ENCODE measurements at regions not wholly inside any gene's neighbourhood (a gene's known extent, or its start where the extent isn't known, plus 50 kb on each side); places are given as distances from the start of the nearest gene placed in this dataset.

DNA sequence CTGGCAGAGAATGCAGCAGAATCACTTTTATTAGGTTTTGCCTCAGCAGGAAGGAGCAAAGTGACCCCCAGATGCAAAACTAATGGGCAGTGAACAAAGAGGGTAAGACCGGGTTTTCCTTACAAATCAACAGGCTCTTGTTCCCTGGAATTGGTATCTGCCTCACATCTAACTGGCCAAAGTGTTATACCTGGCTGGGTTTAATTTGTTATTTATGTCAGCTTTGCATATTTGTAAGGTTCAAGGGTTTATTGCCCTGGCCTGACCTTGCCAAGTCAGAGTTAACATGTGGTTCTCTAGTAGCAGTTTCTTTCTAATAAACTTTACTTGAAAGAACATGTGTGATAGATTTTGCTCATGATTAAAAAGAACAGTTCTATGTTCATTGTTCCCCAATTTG is 431.7 kb upstream of the NR2F2 start:
- FAIRE-seq (no peak), DNase-seq (ENCODE audit: insufficient read length, low spot score) (no peak)

DNA sequence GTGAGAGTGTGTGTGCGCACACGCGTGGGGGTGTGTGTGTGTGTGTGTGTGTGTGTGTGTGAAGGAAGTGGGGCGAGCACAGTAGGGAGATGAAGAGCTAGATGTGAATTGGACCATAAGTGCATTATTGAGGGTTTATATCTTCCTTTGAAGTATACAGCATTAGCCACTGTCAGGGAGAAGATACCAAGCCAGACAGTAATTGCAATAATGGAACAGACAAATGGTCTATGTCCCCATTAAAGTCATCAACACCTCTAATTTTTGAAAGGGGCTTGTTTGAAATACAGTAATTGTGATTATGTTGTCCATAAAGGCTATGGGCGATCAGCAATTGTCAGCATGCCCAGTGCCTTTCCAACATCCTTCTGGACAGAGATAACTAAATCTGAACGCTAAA is 429.2 kb upstream of the NR2F2 start:
- DNase-seq (ENCODE audit: insufficient read length, low spot score): no peak
- no peak for FAIRE-seq

DNA sequence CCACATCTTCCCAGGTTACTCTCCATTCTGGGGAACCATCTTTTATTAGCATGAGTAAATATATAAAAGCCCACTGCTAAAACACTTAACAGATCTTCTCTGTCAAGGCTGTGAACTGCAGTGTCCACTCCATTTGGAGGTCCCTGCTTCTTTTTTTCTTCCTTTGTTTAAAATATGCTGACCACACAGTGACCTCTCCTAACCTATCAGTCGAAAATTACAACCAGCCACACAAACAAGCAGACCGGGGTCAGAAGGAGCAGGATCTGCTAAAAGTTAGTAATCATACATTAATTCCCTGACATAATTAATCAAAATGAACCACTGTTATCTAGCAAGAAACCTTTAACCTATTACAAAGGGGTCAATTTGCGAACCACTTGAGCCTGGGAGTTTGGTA is 427.9 kb upstream of the NR2F2 start:
- FAIRE-seq (no peak), DNase-seq (ENCODE audit: insufficient read length, low spot score) (no peak)

DNA sequence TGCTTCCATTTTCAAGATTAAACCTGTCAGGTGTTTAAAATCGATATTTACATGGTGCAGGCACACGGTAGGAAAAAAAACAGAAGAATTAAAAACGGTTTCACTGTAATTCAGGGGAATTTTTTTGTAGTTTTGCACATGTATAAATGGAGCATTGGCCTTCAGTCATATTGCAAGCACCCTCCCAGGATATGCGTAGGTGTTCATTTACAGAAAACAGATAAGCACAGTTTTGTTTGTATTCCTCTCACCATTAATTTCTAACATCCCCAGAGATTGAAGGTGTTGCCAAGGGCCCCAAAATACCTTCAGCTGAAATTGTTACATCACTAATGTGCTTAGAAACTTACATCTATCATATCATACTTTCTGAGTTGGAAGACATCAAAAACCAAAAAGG is 427.1 kb upstream of the NR2F2 start:
- no peak for DNase-seq (ENCODE audit: insufficient read length, low spot score)
- no peak for FAIRE-seq

DNA sequence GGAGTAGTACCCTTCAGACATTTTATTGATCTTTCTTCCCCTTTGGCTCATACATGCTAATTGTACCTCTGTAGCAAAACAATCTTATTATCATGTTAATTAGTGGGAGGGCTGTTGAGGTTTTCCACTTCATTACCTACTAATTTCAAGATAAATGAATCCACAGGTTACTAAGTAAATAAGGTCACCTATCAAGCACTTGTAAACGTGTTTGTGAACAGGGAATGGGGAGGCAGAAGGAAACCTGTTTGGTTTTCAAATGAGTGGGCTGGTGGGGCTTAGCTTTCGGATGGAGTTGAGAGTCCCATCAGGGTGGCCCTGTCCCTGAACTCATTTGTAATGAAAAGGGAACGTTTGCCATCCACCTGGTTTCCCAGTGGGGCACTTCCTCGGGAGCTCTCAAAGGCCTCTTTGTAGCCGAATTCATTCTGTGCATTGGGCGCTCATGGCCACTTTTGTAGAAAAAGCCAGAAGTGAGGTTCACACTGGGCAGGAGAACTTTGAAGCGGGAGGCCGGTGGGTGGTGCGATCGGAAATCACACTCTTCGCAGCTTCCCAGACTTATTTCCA is 419.8 kb upstream of the NR2F2 start:
- no peak for FAIRE-seq
- no peak for DNase-seq (ENCODE audit: insufficient read length, low spot score)

DNA sequence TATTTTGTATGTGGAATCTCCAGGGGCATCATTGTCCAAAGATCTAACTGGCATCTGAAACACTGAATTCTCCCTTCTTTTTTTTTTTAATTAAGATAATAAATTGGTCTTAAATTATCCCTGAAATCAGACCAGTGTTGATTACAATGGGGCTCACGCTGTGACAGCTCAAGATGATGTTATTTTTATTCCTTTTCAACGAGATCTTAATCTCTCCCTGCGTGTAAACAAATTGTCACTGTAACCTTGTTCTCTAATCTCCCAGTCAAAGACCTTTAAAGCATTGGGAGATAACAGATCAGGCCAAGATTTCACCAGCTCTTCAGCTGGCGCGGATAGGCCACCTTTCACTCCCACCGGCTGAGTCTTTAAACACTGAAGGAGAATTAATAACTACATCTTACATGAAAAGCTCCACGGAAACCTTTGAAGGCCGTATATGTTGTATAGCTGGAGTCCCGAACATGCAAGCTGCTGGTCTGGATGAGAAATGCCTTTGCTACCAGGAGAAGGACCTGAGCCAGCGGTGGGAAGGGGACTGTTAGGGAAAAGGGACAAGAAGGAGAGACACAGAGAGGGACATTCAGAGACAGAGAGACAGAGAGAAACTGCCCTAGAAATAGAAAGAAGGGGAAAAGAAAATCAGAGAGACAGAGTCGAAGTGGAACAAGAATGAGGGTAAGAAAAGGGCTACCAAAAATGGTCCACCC is 418.8 kb upstream of the NR2F2 start:
- no peak for DNase-seq (ENCODE audit: insufficient read length, low spot score)
- FAIRE-seq: no peak

DNA sequence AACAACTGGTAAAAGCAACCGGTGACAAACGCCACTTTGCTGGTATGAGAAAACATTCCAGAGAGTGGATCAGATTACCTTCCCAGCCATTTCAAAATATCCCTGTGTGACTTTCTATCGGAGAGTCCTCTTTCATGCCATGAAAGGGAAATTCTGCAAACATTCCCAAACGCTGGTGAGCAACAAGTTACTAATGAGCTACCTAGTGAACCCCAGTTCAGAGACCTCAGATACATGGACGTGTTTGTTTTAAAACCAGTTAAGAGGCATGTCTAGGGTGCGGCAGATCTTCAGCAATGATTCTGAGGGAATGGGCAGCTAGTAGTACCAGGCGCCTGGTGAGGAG is 418.2 kb upstream of the NR2F2 start:
- DNase-seq (ENCODE audit: insufficient read length, low spot score) (no peak), FAIRE-seq (no peak)

DNA sequence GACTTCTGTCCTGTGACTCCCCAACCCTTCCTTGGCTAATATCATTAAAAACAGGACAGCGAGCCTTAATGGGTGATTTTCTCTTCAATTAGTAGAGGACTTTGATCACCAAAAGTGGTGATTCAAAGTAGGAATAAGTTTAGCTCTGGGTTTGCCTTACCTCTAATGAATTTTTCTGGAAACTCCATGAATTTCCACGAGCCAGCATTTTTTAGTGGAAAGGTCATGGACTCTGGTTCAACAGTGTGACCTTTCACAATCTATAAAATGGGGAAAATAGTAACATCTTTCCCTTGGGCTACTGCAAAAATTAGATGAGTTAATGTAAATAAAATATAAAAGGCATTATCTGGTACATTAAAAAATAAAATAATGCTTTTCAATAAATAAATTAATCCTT is 417.8 kb upstream of the NR2F2 start:
- DNase-seq (ENCODE audit: insufficient read length, low spot score) (no peak), FAIRE-seq (no peak)

DNA sequence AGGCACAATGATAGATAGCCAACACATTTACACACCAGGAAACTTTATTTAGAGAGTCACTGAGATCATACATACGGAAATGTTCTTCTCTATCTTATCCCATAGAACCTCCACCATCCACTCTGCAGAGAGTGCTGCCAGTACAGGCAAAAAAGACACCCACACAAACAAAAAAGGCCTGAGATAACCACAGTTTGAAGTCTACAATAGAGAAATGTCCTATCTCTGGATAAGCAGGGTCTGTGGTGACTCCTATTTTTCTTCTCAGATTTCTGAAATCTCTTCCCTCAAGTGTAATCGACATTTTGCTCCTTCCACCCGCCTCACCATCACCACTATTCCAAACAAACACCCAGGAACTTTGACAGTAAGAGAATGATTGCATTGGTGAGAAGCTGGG is 413.9 kb upstream of the NR2F2 start:
- DNase-seq (ENCODE audit: insufficient read length, low spot score) (no peak), FAIRE-seq (no peak)

DNA sequence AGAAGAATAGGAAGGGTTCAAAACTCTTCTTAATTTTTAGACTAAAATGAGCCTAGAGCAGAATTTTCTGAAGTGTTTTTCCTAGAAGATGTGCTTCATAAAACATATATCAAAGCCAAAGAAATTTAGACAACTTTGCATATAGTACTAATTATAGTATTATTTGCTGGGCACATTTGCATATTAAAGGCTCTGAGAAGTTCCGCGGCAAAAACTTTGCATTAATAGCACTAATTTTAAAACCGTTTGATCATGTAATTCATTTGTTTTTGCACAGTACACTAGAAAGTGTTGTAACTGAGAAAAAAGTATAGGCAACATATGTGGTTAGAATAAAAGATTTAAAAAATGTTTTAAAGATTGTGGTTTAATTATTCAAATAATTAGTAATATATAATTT is 412.0 kb upstream of the NR2F2 start:
- DNase-seq (ENCODE audit: insufficient read length, low spot score) (no peak), FAIRE-seq (no peak)

DNA sequence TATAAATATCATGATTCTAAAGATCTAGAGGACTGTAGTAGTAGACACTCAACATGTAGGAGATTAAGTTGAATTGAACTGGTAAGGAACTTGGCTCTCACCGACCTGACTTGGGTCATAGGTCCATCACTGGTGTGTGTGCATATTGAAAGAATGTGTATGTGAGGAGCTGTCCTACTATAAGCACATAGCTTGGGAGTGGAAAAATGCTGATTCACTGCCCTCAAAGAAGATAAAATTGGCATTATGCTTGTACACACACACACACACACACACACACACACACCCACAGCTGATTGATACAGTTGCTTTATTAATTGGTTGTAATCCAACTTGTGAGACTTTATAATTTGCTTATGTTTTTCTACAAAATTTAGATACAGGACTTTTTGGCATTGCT is 411.0 kb upstream of the NR2F2 start:
- no peak for FAIRE-seq
- DNase-seq (ENCODE audit: insufficient read length, low spot score): no peak

DNA sequence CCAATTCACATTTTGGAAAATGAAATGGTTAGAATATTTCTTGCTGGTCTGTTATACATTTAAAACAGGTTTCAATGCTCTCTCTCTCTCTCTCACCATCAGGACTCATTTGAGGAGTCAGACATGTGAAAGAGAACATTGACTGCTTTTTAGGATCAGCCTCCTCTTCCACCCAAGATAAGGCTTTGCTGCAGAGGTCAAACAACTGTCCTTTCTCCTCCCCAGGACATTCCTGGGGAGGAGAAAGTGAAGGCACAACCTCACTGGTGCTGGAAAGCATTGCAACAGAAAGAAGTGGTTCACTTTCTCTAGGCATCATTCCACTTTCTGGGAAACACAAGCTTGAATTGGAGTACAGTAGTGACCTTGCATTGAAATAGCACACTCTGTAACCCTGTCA is 409.1 kb upstream of the NR2F2 start:
- DNase-seq (ENCODE audit: insufficient read length, low spot score) (no peak), FAIRE-seq (no peak)

DNA sequence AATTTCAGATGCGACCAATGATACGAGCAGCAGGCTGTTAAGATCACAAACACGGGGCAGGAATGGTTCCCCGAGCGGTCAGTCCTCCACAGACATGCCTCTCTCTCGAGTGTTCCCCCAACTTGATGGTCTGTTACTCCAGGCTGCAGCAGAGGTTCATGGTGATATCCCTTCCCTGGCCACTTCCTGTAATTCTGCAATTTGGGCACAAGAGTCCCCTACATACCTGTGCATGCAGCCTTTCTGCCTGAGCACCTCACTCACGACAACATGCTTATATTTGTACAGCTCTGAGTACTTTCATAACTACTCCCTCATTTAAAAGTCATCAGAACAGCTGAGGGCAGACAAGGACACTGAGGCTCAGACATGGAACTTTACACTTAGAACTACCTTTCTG is 408.1 kb upstream of the NR2F2 start:
- DNase-seq (ENCODE audit: insufficient read length, low spot score): no peak
- FAIRE-seq: no peak

DNA sequence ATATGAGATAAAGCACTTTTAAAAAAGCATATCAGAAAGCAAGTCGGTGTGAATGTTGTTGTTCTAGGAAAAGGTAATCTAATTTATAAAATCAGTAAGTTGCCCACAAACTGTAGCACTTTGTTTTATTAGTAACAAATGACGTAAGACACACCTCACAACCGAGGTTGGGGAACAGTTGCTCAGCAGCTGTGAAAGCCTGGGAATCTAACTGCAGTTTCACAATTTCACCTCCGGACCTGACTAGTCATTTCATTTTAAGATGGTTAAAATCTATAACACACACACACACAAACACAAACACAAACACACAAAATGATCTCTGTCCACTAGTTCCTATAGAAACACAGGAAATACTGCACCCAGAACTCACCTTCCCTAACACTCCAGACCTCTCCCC is 406.7 kb upstream of the NR2F2 start:
- no peak for DNase-seq (ENCODE audit: insufficient read length, low spot score)
- no peak for FAIRE-seq

DNA sequence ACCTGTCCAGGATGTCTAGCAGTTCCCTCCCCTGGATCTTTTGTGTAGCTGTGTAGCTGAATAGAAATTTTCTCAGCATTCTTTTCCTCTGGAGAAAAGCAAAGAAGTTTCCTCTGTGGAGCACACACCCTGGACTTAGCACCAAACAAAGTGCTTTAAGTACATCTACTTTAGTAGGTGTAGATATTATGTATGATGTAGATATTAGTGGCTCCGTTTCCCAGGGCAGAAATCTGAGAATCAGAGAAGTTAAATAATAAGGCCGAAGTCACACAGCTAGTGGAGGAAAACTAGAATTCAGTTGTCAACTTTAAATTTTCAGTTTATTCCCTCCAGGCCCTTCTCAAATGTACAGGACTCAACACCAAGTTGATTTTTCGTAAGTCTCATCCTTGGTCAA is 401.7 kb upstream of the NR2F2 start:
- DNase-seq (ENCODE audit: insufficient read length, low spot score): no peak

DNA sequence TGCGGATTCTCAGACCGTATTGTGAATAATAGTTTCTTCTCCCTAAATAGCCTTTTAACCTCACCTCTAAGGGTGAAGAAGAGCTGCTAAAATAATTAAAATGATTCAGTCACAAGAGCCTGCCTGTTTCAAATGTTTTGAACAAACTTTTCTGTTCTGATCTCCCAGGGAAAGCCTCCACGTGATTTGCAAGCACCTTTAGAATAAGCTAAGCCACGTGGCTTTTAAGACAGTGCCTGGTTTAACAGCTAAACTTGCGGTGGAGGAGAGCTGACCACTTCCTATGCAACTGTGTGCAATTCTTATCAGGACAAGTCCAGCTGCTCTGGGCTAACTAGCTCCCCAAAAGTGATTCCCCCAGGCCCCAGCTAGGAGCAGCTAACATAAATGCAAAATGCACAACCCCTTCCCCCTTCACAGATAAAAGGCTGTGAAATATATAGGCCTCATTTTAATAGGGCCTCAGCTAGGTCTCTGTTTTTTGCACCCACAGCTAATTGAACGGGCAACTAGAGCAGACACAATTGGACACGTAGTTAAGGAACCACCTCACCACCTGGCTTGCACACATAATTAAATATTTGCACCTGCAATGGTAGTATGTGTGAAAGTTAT is 401.2 kb upstream of the NR2F2 start:
- DNase-seq (ENCODE audit: insufficient read length, low spot score) (peak; percentile 5), FAIRE-seq (no peak)

More for the DNA sequence above, 401.7 kb upstream of the NR2F2 start:
- no peak for FAIRE-seq

DNA sequence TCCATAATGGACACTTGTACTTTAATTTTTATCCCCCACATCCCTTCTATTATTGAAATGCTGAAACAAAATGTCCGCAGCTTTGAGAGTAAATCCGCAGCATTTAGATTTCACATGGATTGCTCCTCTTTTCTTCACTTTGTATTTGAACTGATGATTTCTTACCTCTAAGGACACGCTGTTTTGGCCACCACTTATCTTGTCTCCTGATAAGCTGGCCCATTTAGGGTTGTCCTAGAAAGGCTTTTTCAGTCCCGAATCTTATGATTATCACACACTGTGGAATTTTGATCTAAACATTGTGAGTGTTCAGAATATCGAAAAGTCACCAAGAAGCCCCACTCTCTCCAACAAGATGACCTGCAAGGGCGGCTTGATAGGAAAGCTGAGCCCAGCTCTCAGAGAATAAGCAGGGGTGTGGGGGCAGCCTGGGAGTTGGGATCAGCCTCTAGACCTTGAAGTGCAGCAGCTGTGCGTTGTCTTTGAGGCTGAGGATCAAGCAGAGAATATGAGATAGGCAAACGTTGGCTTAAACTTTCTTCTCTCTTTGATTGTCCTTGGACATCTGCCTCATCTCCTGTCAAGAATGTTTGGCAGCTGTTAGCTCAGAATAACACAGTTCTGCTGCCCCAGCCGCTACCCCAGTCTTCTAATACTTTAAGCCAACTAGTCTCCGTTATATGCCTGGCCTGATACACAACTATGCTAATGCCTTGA is 399.7 kb upstream of the NR2F2 start:
- no peak for FAIRE-seq
- DNase-seq (ENCODE audit: insufficient read length, low spot score): no peak

DNA sequence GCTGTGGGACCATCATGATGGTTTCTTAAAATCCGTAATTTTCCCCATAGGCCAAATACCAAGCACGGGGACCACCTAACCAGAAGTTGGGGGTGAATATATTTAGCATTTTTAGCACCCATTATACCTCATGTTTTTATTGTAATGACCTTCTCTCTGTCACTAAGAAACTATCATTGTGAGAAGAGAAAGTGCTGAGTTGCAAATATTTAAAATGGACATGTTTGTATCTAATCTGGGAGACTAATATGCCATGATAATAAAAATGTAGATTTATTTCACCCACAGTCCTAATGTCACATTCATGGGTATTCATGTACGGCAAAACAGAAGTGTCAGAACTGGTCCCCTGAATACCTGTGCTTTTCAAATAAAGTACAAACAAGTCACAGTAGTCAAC is 398.9 kb upstream of the NR2F2 start:
- FAIRE-seq (no peak), DNase-seq (ENCODE audit: insufficient read length, low spot score) (no peak)

DNA sequence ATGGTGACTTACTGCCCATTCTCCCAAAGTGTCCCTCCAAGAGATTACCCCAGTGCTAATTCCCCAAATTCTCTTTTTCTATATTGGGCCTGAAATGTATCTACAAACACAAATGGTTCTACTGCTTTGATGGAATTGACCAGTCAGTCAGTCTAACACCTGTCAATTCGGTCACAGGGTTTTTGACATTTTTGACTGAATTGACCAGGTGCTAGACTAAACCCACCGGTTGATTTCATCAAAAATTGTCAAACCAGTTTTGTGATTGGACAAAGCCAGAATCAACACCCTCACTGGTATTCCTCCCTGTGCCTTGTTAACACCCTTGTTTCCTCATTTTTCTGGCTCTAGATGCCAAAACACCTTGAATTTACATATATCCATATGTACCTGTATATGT is 398.4 kb upstream of the NR2F2 start:
- FAIRE-seq: no peak
- no peak for DNase-seq (ENCODE audit: insufficient read length, low spot score)

DNA sequence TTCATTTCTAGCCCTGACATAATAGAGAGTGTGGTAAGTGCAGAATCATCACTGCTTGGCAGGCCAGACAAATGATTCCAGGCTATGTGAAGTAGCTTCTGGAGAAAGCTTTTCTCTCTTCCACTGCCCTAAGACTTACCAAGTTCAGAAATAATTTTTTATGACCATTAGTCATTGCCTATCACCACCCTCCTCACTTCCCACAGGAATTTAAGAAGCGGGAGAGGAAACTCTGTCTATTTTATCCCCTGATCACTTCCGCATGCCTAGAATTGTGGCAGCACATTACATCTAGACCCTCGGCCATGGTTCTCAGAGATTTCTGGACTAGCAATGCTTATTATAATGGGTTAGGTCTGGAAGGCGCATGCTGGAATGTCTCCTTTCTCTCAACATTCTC is 397.8 kb upstream of the NR2F2 start:
- DNase-seq (ENCODE audit: insufficient read length, low spot score): no peak
- FAIRE-seq: no peak

DNA sequence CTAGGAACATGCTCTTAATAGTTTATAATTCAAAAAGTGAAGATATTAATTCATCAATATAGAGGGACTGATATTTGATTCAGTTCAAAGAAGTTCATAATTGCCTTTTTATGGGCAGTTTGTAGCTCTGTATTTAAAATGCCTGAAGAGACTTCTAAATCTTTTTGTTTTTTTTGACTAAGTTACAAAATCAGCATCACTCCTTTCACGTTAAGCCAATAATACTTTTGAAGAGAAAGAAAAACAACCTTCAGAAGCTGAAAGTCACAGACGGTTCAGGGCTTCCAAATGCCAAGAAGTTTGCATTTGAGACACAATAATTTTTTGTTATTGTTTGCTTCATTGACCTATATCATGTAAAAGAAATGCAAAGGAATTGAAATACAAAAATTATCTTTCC is 394.6 kb upstream of the NR2F2 start:
- FAIRE-seq: no peak
- DNase-seq (ENCODE audit: insufficient read length, low spot score): no peak

DNA sequence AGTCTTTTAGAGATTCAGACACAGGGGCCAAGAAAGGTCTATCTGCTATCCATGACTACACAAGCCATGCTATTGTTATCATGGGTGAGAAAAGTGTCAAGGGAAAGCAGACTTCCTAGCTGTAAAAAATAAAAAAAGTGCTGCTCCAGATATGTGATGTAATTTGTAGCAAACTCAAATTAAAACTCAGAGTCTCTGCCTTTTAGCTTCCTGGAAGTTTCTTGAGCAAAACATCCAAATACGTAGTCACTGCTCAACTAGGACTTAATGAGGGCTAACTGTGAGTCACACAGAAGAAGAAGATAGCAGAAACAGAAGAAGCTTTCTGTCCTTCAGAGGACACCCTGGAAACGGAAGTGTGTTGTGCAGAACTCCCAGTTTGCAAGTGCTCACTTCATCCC is 393.4 kb upstream of the NR2F2 start:
- no peak for DNase-seq (ENCODE audit: insufficient read length, low spot score)
- no peak for FAIRE-seq
